Heart right ventricle (tissue), 16 donors: ENCODE measurements at regions not wholly inside any gene's neighbourhood (a gene's known extent, or its start where the extent isn't known, plus 50 kb on each side); places are given as distances from the start of the nearest gene placed in this dataset.

Experiments
- ATAC-seq, 8 donors: fragments of 200-7000 bp; cut with Tn5 transposase; one replicate each; pipeline ENCODE4 v1.9.1; 2020; ENCODE audit warnings: mild to moderate bottlenecking in 8 of 8, moderate library complexity in 8 of 8, moderate number of reproducible peaks in 1 of 8
- DNase-seq, 2 donors: peaks; one replicate each; pipeline ENCODE4 v3.0.0-alpha.2; 2020
- H3K27ac ChIP-seq, 10 donors: fragments of 200-600 bp; sonication (generic) in 2 of 10; one replicate each; pipeline versions ENCODE4 v1.5.0 to v1.8.0; 2020 to 2022; ENCODE audit warnings: mild to moderate bottlenecking in 3 of 10
- H3K27me3 ChIP-seq, 7 donors: fragments of 200-600 bp; one replicate each; pipeline ENCODE4 v1.8.0; 2021 to 2022; ENCODE audit warnings: mild to moderate bottlenecking in 2 of 7
- H3K36me3 ChIP-seq, 9 donors: fragments of 200-600 bp; sonication (generic) in 1 of 9; one replicate each; pipeline versions ENCODE4 v1.5.0 to v1.8.0; 2020 to 2022; ENCODE audit warnings: mild to moderate bottlenecking in 2 of 9
- H3K4me1 ChIP-seq, 9 donors: fragments of 200-600 bp; sonication (generic) in 1 of 9; one replicate each; pipeline versions ENCODE4 v1.5.0 to v1.8.0; 2020 to 2022; ENCODE audit warnings: mild to moderate bottlenecking in 4 of 9
- H3K4me3 ChIP-seq, 10 donors: fragments of 200-600 bp; sonication (generic) in 2 of 10; one replicate each; pipeline versions ENCODE4 v1.5.0 to v1.8.0; 2020 to 2022; ENCODE audit warnings: mild to moderate bottlenecking in 7 of 10, moderate library complexity in 2 of 10
- H3K9me3 ChIP-seq, 11 donors: fragments of 200-600 bp in 10 of 11; sonication (generic) in 2 of 11; one replicate each; pipeline versions ENCODE4 v1.5.0 to v1.8.0; 2013 to 2022; ENCODE audit warnings: mild to moderate bottlenecking in 2 of 11, control low read depth in 1 of 11, moderate library complexity in 1 of 11
- CTCF ChIP-seq, 9 donors: fragments of 200-600 bp; sonication (generic) in 2 of 9; IDR thresholded peaks; one replicate each; pipeline versions ENCODE4 v1.5.0 to v1.8.0; 2021 to 2022; ENCODE audit warnings: antibody characterized with exemption in 9 of 9, mild to moderate bottlenecking in 5 of 9, moderate library complexity in 1 of 9
- WGBS, 2 donors: extraction: QIAGEN DNeasy Blood & Tissue Kit; methylation state at CpG; one replicate each; pipeline ENCODE4 v1.1.7; 2013; ENCODE audit warnings: inconsistent platforms in 1 of 2; 5-methylcytosine and 5-hydroxymethylcytosine counted together
- intact Hi-C, 10 donors: fragments of 100-400 bp; cut with DNase I; formaldehyde crosslinking; loops; one replicate each; pipeline versions ENCODE4 v1.11.1 to v1.14.2; 2022
- donor health status: Arrhythmogenic right ventricular cardiomyopathy.
- donor health status: ischemic (EF 13 %, LVEDD 7.1; RV severe dilation, severe dysfunction).
- donor health status: healthy with polysubstance abuse.
- donor health status: DM: no; HTN: yes; CAD: no.
- donor health status: DM: no; HTN: no; CAD: no.
- donor health status: ischemic (EF 25% LVEDD 6.9; RV normal size, moderate dysfunction).
- donor health status: ischemic (EF 25% LVEDD 5.7; RV mildly dilated, moderate dysfunction).
- donor health status: healthy.
- donor health status: DM: yes; HTN: yes; CAD: no.
- donor health status: Ischemic cardiomyopathy.
- donor health status: ischemic (EF 35%, LVEDD 5.7; RV mildly dilated, moderate dysfunction).
- donor health status: nonischemic (EF 11% LVEDD 7.7; RV severe dilation, severe dysfunction).
- donor health status: DM: yes; HTN: yes; CAD: no.
- donor health status: PGD.
- donor health status: ischemic (EF 29% LVEDD 5.4; RV normal size, mild dysfunction).
- donor health status: nonischemic (EF 23%, LVEDD 6.1; RV moderate dilation, normal function).

- Histone ChIP-seq H3K4me3 (no peak overlapping the region), H3K27me3 (no peaks in the 10 kb centered on the region), H3K4me1 (no peaks in the 10 kb centered on the region), H3K36me3 (no peaks in the 10 kb centered on the region), H3K9me3 (no peaks in the 10 kb centered on the region), H3K27ac (no peak overlapping the region)
- no peak for DNase-seq
- WGBS, 2 donors = 91 to 96% methylated on average over 1 of the region's 1 CpG
- TF ChIP-seq CTCF (IDR thresholded peaks at IDR 0.05) = no peak
- ATAC-seq = no peak
- intact Hi-C loops = no loop called here
Measured at GRCh38 chr1:219105893-219106292, 67.8 kb upstream of the LYPLAL1 start.

- H3K27ac ChIP-seq = no peak overlapping the region
- no peaks in the 10 kb centered on the region for H3K27me3 ChIP-seq
- H3K4me3 ChIP-seq = no peak overlapping the region
- intact Hi-C loops = no loop called here
- no peaks in the 10 kb centered on the region for H3K4me1 ChIP-seq
- H3K9me3 ChIP-seq = peaks cover 0 to 18% (median 8%) of the 10 kb centered on the region in 11 donors
- H3K36me3 ChIP-seq = no peaks in the 10 kb centered on the region
- no peak for TF ChIP-seq CTCF (IDR thresholded peaks at IDR 0.05)
- DNase-seq = no peak
- no peak for ATAC-seq
Measured at GRCh38 chr1:219109424-219110018, 64.2 kb upstream of the LYPLAL1 start.

GRCh38 chr1:219113261-219113660 lies 60.4 kb upstream of the LYPLAL1 start:
- H3K36me3 ChIP-seq = no peaks in the 10 kb centered on the region
- intact Hi-C loops = no loop called here
- DNase-seq (no peak), ATAC-seq (no peak)
- no peak for TF ChIP-seq CTCF (IDR thresholded peaks at IDR 0.05)
- H3K4me1 ChIP-seq = peaks cover 0 to 2% (median 0%) of the 10 kb centered on the region in 9 donors
- peaks cover 0 to 18% (median 8%) of the 10 kb centered on the region in 11 donors for H3K9me3 ChIP-seq
- no peak overlapping the region for H3K27ac ChIP-seq
- no peak overlapping the region for H3K4me3 ChIP-seq
- no peaks in the 10 kb centered on the region for H3K27me3 ChIP-seq

- Histone ChIP-seq H3K36me3 (no peaks in the 10 kb centered on the region), H3K9me3 (peaks cover 0 to 18% (median 8%) of the 10 kb centered on the region in 11 donors), H3K27ac (no peak overlapping the region), H3K4me3 (no peak overlapping the region), H3K4me1 (peaks cover 0 to 5% (median 0%) of the 10 kb centered on the region in 9 donors), H3K27me3 (no peaks in the 10 kb centered on the region)
- intact Hi-C loops = no loop called here
- 89 to 93% methylated on average over 1 of the region's 1 CpG for WGBS, 2 donors
- ATAC-seq (no peak), DNase-seq (no peak)
- TF ChIP-seq CTCF (IDR thresholded peaks at IDR 0.05) = no peak
Measured at GRCh38 chr1:219114014-219114413, 59.7 kb upstream of the LYPLAL1 start.
